ENCODE measurements at regions not wholly inside any gene's neighbourhood (a gene's known extent, or its start where the extent isn't known, plus 50 kb on each side); places are given as distances from the start of the nearest gene placed in this dataset.

- TF ChIP-seq POLR2A (IDR thresholded peaks at IDR 0.05) (no peak), POLR2AphosphoS5 (IDR thresholded peaks at IDR 0.05) (no peak)
- TF ChIP-seq, protein P1, sequence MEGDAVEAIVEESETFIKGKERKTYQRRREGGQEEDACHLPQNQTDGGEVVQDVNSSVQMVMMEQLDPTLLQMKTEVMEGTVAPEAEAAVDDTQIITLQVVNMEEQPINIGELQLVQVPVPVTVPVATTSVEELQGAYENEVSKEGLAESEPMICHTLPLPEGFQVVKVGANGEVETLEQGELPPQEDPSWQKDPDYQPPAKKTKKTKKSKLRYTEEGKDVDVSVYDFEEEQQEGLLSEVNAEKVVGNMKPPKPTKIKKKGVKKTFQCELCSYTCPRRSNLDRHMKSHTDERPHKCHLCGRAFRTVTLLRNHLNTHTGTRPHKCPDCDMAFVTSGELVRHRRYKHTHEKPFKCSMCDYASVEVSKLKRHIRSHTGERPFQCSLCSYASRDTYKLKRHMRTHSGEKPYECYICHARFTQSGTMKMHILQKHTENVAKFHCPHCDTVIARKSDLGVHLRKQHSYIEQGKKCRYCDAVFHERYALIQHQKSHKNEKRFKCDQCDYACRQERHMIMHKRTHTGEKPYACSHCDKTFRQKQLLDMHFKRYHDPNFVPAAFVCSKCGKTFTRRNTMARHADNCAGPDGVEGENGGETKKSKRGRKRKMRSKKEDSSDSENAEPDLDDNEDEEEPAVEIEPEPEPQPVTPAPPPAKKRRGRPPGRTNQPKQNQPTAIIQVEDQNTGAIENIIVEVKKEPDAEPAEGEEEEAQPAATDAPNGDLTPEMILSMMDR (IDR thresholded peaks at IDR 0.05), result no peak
Observed at GRCh38 chr12:128043317-128043716, 223.7 kb upstream of the TMEM132C start.

Measured in prostate gland (tissue), 2 donors.